NCI-H1092 treated with DMSO at 0.1 percent for 48 hours (cell line): ENCODE measurements at regions not wholly inside any gene's neighbourhood (a gene's known extent, or its start where the extent isn't known, plus 50 kb on each side); places are given as distances from the start of the nearest gene placed in this dataset.
A peak's percentile ranks its signal among the peaks of the same experiment; 100 is the strongest.

Source experiments
- DNase-seq: peaks from one replicate; lab custom pipeline; 2025; lab: John Stamatoyannopoulos, UW

GRCh38 chr2:16085073-16085472 is 144.7 kb downstream of the MYCN start:
- DNase-seq = no peak

DNA sequence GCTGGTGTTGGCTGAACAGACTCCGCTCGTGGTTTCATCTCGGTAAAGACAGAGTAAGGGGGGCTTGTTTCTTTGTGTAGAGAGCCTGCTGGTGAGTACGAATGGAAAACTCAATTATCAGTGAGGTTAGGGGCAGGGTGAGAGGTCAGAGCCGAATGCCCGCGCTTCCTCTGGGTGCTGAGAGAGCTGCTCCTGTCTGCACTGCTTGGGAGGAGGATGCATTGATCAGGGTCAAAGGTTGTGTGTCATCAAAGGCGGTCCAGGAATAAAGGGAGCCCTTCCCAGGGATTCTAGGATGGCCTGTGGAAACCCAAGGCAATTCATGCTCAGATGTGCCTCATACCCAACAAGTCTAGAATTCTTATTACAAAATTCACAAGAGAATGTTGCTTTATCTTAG is 143.9 kb downstream of the MYCN start:
- no peak for DNase-seq

GRCh38 chr2:16082276-16082675 is 141.9 kb downstream of the MYCN start:
- DNase-seq = no peak

DNA sequence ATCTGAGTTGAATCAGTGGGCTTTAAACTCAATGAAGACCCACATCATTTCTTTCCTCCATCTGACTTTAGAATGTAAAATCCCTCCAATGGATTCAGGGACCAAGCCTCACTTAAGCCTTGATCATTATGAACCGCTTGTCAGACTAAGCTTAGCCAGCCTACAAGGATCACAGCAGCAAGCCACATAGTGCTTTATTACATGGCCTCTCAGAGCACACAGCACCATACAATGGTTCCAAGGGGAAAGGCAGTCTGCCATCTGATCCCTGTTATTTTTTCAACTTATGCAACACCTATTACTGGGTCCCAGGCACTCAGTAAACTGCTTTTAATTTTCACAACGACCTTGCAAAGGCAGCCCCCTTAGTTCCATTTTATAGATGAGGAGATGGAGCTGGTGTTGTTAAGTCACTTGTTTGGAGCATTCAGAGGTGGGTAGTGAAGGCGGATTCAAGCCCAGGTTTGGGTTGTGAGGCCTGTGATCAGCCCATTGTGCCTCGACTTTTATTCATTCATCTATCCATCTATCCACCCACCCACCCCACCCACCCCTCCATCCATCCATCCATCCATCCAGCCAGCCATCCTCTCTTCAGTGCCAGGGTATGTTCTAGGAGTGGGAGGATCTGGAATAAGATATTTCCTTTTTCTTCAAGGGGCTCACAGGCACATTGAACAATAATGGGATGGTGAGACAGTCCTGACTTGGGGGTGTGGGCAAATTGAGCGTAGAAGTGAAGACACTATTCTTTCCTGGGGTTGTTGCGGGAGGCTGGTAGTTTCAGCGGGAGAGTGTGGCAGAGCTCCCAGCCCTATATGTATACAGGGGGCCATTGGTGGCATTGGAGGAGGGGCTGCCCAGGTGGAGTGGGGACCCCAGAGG is 141.2 kb downstream of the MYCN start:
- no peak for DNase-seq

DNA sequence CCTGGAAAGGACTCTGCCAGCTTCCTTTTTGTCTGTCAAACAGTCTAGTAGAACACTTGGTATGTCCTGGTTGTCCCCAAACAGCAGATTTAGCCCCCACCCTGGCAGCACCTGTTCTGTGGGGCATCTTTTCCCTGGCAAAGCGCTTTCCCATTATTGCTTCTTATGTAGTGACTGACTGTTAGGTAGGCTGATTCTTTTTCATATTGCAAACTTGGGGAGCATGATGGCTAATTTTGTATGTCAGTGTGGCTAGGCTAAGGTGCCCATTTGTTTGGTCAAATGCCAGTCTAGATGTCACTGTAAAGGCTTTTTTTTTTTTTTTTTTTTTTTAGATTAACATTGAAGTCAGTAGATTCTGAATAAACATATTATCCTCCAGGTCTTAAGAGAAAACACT is 140.2 kb downstream of the MYCN start:
- DNase-seq = no peak

DNA sequence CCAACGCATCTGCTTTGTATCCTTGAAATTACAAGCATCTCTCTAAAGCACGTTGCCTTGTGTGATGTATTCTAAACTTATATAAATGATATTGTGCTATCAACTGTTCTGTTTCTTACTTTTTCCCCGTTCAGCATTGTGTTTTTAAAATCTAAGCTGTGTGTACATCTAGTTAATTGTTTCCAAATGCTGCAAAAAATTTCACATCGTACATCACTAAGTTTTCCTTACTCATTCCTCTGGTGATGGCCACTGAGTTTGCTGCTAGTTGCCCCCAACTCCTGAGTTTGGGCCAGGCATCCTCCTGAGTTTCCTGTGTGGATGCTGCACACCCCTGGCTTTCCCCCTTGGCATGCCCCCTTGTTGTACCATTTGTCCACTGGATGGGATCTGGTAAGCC is 139.7 kb downstream of the MYCN start:
- DNase-seq = no peak

GRCh38 chr2:16079637-16080036 is 139.3 kb downstream of the MYCN start:
- no peak for DNase-seq

GRCh38 chr2:16077601-16078000 is 137.3 kb downstream of the MYCN start:
- no peak for DNase-seq

- DNase-seq = no peak
Measured at GRCh38 chr2:16076911-16077310, 136.6 kb downstream of the MYCN start.

DNA sequence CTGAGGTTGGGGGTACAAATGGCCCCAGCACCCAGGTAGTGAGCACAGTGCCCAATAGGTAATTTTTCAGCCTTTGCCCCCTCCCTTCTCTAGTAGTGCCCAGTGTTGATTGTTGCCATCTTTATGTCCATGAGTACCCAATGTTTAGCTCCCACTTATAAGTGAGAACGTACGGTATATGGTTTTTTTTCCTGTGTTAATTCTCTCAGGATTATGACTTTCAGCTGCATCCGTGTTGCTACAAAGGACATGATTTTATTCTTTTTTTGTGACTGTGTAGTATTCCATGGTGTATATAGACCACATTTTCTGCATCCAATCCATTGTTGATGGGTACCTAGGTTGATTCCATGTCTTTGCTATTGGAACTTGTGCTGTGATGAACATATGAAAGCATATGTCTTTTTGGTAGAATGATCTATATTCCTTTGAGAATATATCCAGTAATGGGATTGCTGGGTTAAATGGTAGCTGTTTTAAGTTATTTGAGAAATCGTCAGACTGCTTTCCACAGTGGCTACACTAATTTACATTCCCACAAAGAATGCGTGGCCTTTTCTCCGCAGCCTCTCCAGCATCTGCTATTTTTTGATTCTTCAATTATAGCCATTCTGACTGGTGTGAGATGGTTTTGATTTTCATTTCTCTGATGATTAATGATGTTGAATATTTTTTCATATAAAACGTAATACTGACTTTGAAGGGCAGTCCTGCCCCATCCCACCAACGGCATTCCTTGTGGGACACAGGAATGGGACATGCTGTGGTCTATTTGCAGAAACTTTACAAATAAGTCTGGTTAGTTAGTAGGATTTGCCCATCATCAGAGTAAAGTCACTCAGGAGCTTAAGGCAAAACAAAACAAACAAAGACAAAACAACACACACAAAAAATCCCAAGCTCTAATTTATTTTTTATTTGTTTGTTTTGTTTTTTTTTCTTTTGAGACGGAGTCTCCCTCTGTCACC is 135.0 kb downstream of the MYCN start:
- DNase-seq = no peak

GRCh38 chr2:16073921-16074425 is 133.6 kb downstream of the MYCN start:
- no peak for DNase-seq

DNA sequence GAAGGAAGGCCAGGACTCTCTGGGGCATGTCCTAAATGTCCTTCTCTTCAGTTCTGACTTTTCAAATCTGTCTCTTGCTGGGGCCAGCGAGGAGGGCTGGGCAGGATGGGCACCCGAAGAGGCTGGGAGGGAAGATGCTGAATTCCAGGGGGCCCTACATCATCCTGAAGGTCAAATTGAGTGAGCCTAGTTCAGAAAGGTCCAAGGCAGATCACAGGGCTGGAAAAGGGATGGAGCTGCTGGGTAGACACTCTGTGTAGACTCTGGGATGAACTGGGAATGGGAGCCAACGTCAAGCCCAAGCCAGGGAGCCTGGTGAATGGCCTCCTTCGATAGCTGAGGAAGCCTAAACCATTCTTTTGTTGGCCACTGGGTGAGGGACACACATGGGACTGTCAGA is 133.1 kb downstream of the MYCN start:
- DNase-seq = no peak

- no peak for DNase-seq
Measured at GRCh38 chr2:16072638-16073290, 132.4 kb downstream of the MYCN start.

DNA sequence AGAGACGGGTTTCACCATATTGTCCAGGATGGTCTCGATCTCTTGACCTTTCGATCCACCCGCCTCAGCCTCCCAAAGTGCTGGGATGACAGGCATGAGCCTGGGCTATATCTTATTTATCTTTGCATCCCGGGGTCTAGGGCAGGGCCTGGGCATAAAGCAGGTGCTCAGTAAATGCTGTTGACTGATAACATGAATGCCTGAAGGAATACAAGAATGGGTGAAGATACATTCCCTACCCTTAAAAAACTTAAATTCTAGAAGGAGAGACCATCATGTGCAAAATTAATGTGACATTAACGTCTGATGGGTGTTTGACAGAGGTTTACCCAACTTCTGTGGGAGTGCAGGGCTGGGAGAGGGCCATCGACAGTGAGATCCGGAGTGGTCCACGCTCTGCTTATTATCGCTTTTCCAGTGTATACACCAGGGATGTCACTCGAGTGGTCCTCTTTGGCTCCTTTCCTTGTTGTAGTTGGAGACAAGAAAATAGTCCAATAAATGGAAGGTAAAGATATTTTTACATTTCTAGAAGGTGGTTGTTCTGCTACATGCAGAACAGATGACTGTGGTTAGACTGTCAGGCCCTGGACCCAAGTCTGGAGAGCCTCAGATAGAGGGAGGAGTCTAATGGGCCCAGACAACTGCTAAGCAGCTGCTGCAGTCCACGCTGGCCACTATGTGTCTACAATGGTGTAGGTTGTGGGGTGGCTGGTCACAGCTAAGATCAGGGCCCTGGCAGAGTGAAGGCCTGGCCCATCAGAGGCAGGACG is 131.7 kb downstream of the MYCN start:
- DNase-seq = no peak

- no peak for DNase-seq
Measured at GRCh38 chr2:16071039-16071864, 130.9 kb downstream of the MYCN start.

GRCh38 chr2:16070648-16070971 is 130.3 kb downstream of the MYCN start:
- DNase-seq = no peak

- DNase-seq = peak; percentile 10
Measured at GRCh38 chr2:16069933-16070647, 129.7 kb downstream of the MYCN start.

- DNase-seq = no peak
Measured at GRCh38 chr2:16069663-16069932, 129.2 kb downstream of the MYCN start.

DNA sequence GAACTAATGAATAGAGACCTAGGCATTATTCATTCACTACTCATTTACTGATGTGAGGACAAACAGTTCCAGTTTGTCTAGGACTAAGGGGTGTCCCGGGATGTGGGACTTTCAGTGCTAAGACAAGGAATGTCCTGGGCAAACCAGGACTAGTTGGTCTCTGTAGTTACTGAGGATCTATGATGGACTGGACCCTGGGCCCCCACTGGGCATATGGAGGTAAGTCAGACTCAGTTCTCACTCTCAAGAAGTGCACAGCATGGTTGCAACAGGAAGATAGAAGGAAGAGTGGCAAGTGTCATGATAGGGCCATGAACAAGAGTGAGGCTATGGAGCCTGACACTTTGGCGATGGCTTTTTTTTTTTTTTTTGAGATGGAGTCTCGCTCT is 128.2 kb downstream of the MYCN start:
- no peak for DNase-seq

- DNase-seq = no peak
Measured at GRCh38 chr2:16067866-16068551, 127.7 kb downstream of the MYCN start.
